OCI-LY7 (cell line): ENCODE measurements at regions not wholly inside any gene's neighbourhood (a gene's known extent, or its start where the extent isn't known, plus 50 kb on each side); places are given as distances from the start of the nearest gene placed in this dataset.

Source experiments
- CTCF ChIP-seq: fragments of 200-600 bp; sonication (generic); conservative IDR thresholded peaks from 2 replicates; pipeline ENCODE4 v1.5.1; 2014; ENCODE audit warnings: mild to moderate bottlenecking, antibody characterized with exemption, low read length, moderate library complexity, mixed read lengths
- EZH2phosphoT487 ChIP-seq: fragments of 200-600 bp; sonication (generic); IDR thresholded peaks from 2 replicates; pipeline ENCODE4 v1.6.1; 2018; ENCODE audit warnings: low read depth, borderline replicate concordance, mild to moderate bottlenecking, mixed run types, antibody characterized with exemption, low read length, moderate library complexity, mixed read lengths

GRCh38 chr10:22875581-22875980 is 52.3 kb upstream of the ARMC3 start:
- no peak for TF ChIP-seq CTCF
- no peak for TF ChIP-seq EZH2phosphoT487
